ENCODE measurements at regions not wholly inside any gene's neighbourhood (a gene's known extent, or its start where the extent isn't known, plus 50 kb on each side); places are given as distances from the start of the nearest gene placed in this dataset.
"Not testable (repeated sequence)": the region's sequence is repeated elsewhere in the genome, so short reads cannot be mapped to it uniquely, and the experiment has no call there.

DNA sequence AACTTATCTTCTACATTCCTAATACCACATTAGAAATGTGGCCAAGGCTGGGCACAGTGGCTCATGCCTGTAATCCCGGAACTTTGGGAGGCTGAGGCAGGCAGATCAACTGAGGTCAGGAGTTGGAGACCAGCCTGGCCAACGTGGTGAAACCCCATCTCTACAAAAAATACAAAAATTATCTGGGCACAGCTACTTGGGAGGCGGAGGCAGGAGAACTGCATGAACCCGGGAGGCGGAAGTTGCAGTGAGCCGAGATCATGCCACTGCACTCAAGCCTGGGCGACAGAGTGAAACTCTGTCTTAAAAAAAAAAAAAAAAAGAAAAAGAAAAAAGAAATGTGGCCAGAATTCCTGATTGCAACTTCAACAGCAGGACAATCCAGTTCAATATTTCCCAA, 196.6 kb upstream of the RASGEF1B start:
- DNase-seq (ENCODE audit: low spot score); H3K27ac Mint-ChIP-seq; H3K36me3 Mint-ChIP-seq (ENCODE audit: low read depth); H3K27me3 Mint-ChIP-seq (ENCODE audit: low read depth); H3K4me3 Mint-ChIP-seq (ENCODE audit: low read depth); intact Hi-C loops (cut with micrococcal nuclease); H3K9me3 Mint-ChIP-seq: not testable (repeated sequence)
- H3K4me1 Mint-ChIP-seq (ENCODE audit: low read depth), result peaks cover 11% of the 10 kb centered on the region

DNA sequence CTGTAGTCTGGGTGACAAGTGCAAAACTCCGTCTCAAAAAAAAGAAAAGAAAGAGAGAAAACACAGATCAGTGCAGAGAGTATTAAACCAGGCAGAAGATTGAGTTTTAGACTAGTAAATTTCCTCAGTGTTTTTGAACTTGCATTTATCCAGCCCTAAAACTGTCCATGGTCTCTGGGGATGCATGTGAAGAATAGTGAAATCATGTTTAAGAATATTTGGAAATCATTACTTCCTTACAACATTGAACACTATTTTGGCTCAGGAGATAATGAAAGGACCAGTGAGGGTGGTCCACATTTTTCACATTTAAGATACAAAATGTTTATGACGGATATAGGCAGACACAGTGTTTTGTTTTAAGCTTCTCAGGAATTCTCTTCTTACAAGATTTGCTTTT, 195.8 kb upstream of the RASGEF1B start:
- peaks cover 11% of the 10 kb centered on the region for H3K4me1 Mint-ChIP-seq (ENCODE audit: low read depth)

DNA sequence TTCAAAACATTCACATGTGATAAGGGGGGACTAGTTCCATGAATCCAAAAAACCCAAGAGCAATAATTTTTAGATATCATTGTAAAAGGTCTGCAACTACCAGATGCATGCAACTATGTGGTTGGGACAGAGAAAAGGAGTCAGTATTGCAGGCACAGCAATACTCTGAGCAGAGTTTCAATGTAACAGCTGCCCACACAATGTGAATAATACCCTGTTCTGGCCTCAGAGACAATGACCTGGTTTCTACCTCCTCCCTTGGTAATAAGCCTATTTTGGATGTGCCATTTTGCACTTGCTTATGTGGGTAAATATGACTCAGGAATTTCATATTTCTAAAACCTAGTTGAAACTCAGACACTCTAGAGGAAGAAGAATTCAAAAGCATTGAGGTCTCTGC, 194.8 kb upstream of the RASGEF1B start:
- Mint-ChIP-seq H3K4me3 (ENCODE audit: low read depth) (no peak overlapping the region), H3K36me3 (ENCODE audit: low read depth) (no peaks in the 10 kb centered on the region), H3K27me3 (ENCODE audit: low read depth) (peaks cover 3% of the 10 kb centered on the region), H3K9me3 (no peaks in the 10 kb centered on the region), H3K4me1 (ENCODE audit: low read depth) (peaks cover 11% of the 10 kb centered on the region), H3K27ac (no peak overlapping the region)
- DNase-seq (ENCODE audit: low spot score), result no peak
- intact Hi-C loops (cut with micrococcal nuclease), result loop anchor here (2.0 kb wide), 1 partner anchor 16 kb away; no protein-coding TSS in a partner anchor

More for the DNA sequence above, 195.8 kb upstream of the RASGEF1B start:
- no peaks in the 10 kb centered on the region for H3K9me3 Mint-ChIP-seq
- H3K27ac Mint-ChIP-seq, result no peak overlapping the region
- no peaks in the 10 kb centered on the region for H3K36me3 Mint-ChIP-seq (ENCODE audit: low read depth)
- no peak overlapping the region for H3K4me3 Mint-ChIP-seq (ENCODE audit: low read depth)
- H3K27me3 Mint-ChIP-seq (ENCODE audit: low read depth), result peaks cover 3% of the 10 kb centered on the region
- intact Hi-C loops (cut with micrococcal nuclease), result loop anchor here (2.0 kb wide), 1 partner anchor 17 kb away; no protein-coding TSS in a partner anchor
- no peak for DNase-seq (ENCODE audit: low spot score)

DNA sequence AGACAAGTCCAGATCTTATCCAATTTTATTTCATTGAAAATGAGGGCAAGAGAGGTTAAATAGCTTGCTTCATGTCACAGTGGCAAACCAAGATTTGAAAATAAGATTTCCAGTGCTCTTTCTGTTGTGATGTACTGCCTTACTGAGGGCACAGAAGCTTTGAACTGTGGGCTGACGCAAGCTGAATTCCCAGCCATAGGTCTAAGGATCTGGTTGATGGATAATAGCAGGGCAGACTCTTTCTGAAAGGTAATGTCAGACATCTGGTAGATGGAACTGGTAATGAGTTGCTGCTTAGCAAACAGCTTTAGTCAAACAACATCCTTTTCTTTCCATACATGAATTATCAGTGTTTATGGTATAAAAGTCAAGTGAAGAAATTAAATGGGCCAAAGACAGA, 193.9 kb upstream of the RASGEF1B start:
- Mint-ChIP-seq H3K4me3 (ENCODE audit: low read depth) (no peak overlapping the region), H3K27ac (no peak overlapping the region), H3K27me3 (ENCODE audit: low read depth) (peaks cover 3% of the 10 kb centered on the region), H3K4me1 (ENCODE audit: low read depth) (peaks cover 11% of the 10 kb centered on the region), H3K9me3 (no peaks in the 10 kb centered on the region), H3K36me3 (ENCODE audit: low read depth) (no peaks in the 10 kb centered on the region)
- DNase-seq (ENCODE audit: low spot score), result no peak
- intact Hi-C loops (cut with micrococcal nuclease), result loop anchor here (2.0 kb wide), 1 partner anchor 15 kb away; no protein-coding TSS in a partner anchor

DNA sequence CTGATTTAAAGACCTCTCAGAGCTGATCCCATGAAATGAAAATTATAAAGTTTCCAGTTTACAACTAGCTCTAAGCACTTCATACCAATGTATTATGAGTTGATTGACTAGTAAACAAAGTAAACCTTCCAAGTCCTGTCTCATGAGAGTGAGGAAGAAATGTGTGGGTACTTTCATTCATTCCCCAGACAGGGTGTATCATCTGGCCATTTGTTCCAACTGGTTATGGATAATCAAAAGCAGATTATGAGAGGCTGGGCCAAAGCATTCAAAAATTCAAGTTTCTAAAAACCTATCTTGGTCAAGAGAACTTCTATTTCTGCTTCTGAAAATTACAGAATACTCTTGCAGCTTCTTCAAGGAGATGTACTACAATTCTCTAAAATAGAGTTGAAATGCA, 193.3 kb upstream of the RASGEF1B start:
- no peak for DNase-seq (ENCODE audit: low spot score)
- Mint-ChIP-seq H3K4me3 (ENCODE audit: low read depth) (no peak overlapping the region), H3K9me3 (peaks cover 2% of the 10 kb centered on the region), H3K27me3 (ENCODE audit: low read depth) (peaks cover 3% of the 10 kb centered on the region), H3K4me1 (ENCODE audit: low read depth) (peaks cover 11% of the 10 kb centered on the region), H3K27ac (no peak overlapping the region), H3K36me3 (ENCODE audit: low read depth) (no peaks in the 10 kb centered on the region)
- intact Hi-C loops (cut with micrococcal nuclease), result no loop called here

DNA sequence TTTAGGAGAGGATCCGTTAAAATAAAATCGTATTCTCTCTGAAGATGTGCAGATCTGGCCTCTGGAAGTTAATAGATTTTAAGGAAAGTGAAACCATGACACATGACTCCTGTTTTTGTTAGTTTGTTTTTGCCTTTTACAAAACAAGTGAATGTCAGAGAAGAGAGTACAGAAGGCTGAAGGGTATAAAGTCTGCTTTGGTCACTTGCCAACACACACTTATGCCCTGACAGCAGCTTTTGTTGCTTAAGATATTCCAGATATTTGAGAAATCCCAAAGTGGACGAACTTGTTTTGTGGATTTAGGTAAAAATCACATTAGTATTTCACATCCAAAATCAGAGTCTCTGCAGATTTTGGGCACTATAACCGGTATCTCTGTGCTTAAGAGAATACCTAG, 192.4 kb upstream of the RASGEF1B start:
- H3K36me3 Mint-ChIP-seq (ENCODE audit: low read depth), result no peaks in the 10 kb centered on the region
- no peak overlapping the region for H3K27ac Mint-ChIP-seq
- peaks cover 6% of the 10 kb centered on the region for H3K9me3 Mint-ChIP-seq
- intact Hi-C loops (cut with micrococcal nuclease), result no loop called here
- H3K4me3 Mint-ChIP-seq (ENCODE audit: low read depth), result no peak overlapping the region
- no peak for DNase-seq (ENCODE audit: low spot score)
- peaks cover 11% of the 10 kb centered on the region for H3K4me1 Mint-ChIP-seq (ENCODE audit: low read depth)
- H3K27me3 Mint-ChIP-seq (ENCODE audit: low read depth), result peaks cover 3% of the 10 kb centered on the region

DNA sequence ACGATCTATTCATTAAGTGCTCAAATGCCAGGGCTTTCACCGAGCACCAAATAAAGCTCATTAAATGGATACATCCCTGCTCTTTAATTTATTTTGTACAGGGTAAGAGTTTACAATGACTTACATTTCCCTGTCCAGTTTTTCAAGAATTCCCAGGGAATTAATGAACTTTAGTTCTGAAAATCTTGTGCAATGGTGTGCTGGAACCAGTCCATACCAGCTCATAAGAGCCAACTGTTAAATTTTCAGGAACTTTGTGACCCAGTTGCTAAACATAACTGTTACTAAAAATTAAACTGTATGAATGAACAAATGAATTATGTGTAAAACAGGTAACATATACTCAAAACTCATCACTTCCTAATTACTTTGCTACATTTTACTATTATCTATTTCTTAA, 191.7 kb upstream of the RASGEF1B start:
- no peak overlapping the region for H3K4me3 Mint-ChIP-seq (ENCODE audit: low read depth)
- peaks cover 3% of the 10 kb centered on the region for H3K27me3 Mint-ChIP-seq (ENCODE audit: low read depth)
- intact Hi-C loops (cut with micrococcal nuclease), result no loop called here
- H3K36me3 Mint-ChIP-seq (ENCODE audit: low read depth), result no peaks in the 10 kb centered on the region
- H3K9me3 Mint-ChIP-seq, result peaks cover 11% of the 10 kb centered on the region
- no peak for DNase-seq (ENCODE audit: low spot score)
- H3K27ac Mint-ChIP-seq, result no peak overlapping the region
- peaks cover 11% of the 10 kb centered on the region for H3K4me1 Mint-ChIP-seq (ENCODE audit: low read depth)

DNA sequence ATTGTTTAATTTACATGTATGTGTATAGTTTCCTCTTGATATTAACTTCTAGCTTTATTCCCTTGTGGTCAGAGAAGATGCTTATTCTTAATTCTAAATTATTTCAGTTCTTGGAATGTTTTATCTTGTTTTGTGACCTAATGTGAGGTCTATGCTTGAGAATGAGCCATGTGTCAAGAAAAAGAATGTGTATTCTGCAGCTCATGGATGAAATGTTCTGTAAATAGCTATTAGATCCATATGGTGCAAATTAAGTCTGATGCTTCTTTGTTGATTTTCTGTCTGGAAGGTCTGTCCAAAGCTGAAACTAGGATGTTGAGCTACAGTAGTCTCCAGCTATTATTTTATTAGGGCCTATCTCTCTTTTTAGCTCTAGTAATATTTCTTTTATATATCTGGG, 187.3 kb upstream of the RASGEF1B start:
- Mint-ChIP-seq H3K36me3 (ENCODE audit: low read depth) (no peaks in the 10 kb centered on the region), H3K4me3 (ENCODE audit: low read depth) (no peak overlapping the region), H3K27ac (no peak overlapping the region), H3K27me3 (ENCODE audit: low read depth) (peaks cover 3% of the 10 kb centered on the region), H3K4me1 (ENCODE audit: low read depth) (no peaks in the 10 kb centered on the region), H3K9me3 (peaks cover 11% of the 10 kb centered on the region)
- DNase-seq (ENCODE audit: low spot score), result no peak
- intact Hi-C loops (cut with micrococcal nuclease), result no loop called here

DNA sequence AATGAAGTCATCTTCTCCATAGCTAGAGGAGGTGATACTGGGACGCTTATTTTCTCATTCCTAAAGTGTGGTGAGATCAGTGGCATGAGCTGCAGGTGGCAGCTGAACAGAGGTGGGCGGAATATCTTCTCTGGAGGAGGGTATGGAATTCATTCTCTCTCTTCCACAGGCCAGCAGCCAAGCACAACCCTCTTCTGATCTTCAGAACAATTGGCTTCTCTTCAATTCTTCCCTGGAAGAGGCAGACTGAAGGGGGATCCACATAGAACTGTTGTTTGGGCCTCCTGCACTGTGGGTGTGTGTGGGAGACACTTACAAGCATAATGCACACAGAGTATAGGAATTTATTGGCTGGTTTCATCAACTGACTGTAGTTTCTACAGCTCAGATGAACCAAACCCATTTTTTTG, 180.4 kb upstream of the RASGEF1B start:
- H3K9me3 Mint-ChIP-seq, result no peaks in the 10 kb centered on the region
- H3K4me3 Mint-ChIP-seq (ENCODE audit: low read depth), result no peak overlapping the region
- intact Hi-C loops (cut with micrococcal nuclease), result loop anchor here (5.0 kb wide), 1 partner anchor 160 kb away; no protein-coding TSS in a partner anchor
- no peaks in the 10 kb centered on the region for H3K27me3 Mint-ChIP-seq (ENCODE audit: low read depth)
- DNase-seq (ENCODE audit: low spot score), result no peak
- peak overlapping the region; percentile 36 for H3K27ac Mint-ChIP-seq
- no peaks in the 10 kb centered on the region for H3K36me3 Mint-ChIP-seq (ENCODE audit: low read depth)
- peaks cover 46% of the 10 kb centered on the region for H3K4me1 Mint-ChIP-seq (ENCODE audit: low read depth)

DNA sequence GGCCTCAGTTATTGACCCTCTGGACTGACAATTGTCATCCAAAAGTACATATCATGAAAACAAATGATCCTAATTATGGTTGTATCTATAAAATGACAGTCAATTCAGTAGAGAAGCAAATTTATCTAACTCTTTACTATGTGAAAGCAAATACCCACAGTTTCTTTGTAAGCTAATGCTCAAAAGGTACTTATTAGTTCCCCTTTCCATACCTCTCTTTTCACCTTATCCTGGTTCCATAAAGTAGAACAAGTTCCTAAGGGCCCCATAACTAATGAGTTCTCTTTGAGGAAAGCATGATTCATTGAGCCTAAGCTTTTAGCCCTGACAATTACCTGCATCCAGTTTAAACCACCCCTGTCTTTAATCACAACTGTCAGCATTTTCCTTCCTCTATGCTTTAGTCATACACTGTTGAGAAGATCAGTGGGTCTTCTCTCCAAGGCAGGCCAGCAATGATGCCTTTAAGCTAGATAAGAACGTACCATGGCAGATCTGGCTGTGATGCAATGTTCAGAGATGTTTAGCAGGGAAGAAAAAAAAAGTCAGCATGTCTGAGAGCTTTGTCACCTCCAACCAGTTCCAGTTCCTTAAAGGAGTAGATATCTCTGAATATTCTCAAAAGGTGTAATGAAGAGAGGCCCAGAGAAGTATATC, 179.7 kb upstream of the RASGEF1B start:
- Mint-ChIP-seq H3K27me3 (ENCODE audit: low read depth) (no peaks in the 10 kb centered on the region), H3K4me1 (ENCODE audit: low read depth) (peaks cover 46% of the 10 kb centered on the region), H3K4me3 (ENCODE audit: low read depth) (no peak overlapping the region), H3K36me3 (ENCODE audit: low read depth) (no peaks in the 10 kb centered on the region), H3K27ac (peak overlapping the region; percentile 30), H3K9me3 (no peaks in the 10 kb centered on the region)
- DNase-seq (ENCODE audit: low spot score), result no peak
- intact Hi-C loops (cut with micrococcal nuclease), result loop anchor here (2.0 to 5.0 kb wide), 2 partner anchors 15 to 159 kb away; no protein-coding TSS in a partner anchor

DNA sequence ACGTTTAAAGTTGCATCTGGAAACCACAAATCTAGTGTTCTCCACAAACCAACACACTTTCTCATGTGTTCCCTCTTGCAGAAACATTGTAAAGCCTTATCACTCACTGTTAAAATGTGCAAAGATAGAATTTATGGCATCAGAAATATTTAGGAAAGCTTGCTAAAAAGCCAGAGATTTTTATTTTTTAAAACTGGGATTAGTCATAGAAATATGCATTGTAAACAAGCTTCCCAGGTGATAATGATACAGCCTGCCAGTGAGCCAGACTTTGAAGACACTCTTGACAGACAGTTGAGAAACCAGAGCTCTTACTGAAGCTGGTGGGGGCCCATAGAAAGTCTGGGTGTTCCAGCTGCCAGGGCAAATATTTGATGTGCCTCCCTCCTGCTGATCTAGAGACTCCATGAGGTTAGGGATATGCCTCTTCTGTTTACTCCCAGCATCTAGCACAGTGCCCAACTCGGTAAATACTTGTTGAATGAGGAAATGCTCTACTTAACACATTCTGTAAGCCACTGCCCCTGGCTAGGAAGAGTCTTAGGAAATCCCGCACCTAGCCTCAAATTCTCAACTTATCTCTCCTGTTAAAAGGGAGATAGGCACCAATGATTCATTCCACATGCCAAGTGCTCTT, 179.0 kb upstream of the RASGEF1B start:
- DNase-seq (ENCODE audit: low spot score), result no peak
- no peaks in the 10 kb centered on the region for H3K27me3 Mint-ChIP-seq (ENCODE audit: low read depth)
- no peak overlapping the region for H3K4me3 Mint-ChIP-seq (ENCODE audit: low read depth)
- no peaks in the 10 kb centered on the region for H3K9me3 Mint-ChIP-seq
- H3K27ac Mint-ChIP-seq, result no peak overlapping the region
- intact Hi-C loops (cut with micrococcal nuclease), result loop anchor here (2.0 to 5.0 kb wide), 2 partner anchors 16 to 158 kb away; no protein-coding TSS in a partner anchor
- H3K4me1 Mint-ChIP-seq (ENCODE audit: low read depth), result peaks cover 46% of the 10 kb centered on the region
- H3K36me3 Mint-ChIP-seq (ENCODE audit: low read depth), result no peaks in the 10 kb centered on the region

DNA sequence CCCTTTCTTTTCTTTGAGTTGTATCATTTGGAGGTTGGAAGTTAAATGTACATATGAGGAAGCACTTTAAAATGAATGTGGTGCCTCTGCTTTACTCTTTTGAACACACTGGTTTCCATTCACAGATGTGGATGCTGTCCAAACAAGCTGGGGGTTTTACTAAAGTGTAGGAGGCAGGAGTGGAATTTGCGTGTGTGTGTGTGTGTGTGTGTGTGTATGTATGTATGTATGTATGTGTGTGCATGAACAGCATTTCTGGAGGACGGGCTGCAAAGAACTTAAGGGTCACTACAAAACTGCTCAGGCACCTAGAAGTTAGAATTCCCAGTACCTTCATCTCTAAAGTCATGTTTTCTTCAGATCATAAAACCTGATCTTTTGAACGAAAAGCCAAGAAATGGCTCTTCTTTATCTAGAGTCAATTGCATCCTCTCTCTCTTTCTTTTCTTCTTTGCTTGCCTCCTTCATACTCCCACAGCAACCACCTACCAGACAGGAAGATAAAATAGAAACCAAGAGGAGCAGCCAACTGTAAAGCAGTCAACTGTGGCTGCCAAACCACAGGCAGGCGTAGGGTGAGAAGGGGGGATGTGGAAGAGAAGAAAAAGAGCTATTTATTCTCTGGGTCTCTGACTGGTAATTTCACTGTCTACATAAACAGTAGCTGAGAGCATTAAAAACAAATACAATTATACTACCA, 177.0 kb upstream of the RASGEF1B start:
- Mint-ChIP-seq H3K4me1 (ENCODE audit: low read depth) (peaks cover 46% of the 10 kb centered on the region), H3K9me3 (peaks cover 5% of the 10 kb centered on the region), H3K36me3 (ENCODE audit: low read depth) (no peaks in the 10 kb centered on the region), H3K4me3 (ENCODE audit: low read depth) (peak overlapping the region; percentile 27), H3K27ac (peak overlapping the region; percentile 1), H3K27me3 (ENCODE audit: low read depth) (no peaks in the 10 kb centered on the region)
- intact Hi-C loops (cut with micrococcal nuclease), result loop anchor here (5.0 kb wide), 2 partner anchors 79 to 176 kb away; partner anchors contain the start of gene RASGEF1B
- DNase-seq (ENCODE audit: low spot score), result peak; percentile 22

DNA sequence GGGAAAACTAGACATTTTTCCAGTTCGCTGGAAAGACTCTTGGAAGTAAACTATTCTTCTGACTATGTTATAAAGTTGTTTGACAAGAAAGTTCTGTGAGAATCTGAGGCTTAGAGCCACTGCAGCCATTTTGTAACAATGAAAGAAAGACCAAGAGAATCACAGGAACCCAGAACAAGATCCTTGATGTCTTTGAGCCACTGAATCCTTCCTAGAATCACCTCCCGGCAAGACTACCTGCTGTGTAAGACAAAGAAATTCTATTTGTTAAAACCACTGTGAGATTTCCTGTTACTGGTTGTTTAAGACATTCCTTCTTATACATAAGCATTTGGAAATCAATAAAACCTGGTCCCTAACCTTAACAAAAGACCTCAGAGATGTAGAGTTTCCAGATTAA, 175.7 kb upstream of the RASGEF1B start:
- Mint-ChIP-seq H3K27me3 (ENCODE audit: low read depth) (no peaks in the 10 kb centered on the region), H3K9me3 (peaks cover 5% of the 10 kb centered on the region)

More for the DNA sequence above, 175.7 kb upstream of the RASGEF1B start:
- intact Hi-C loops (cut with micrococcal nuclease), result loop anchor here (5.0 kb wide), 2 partner anchors 80 to 175 kb away; partner anchors contain the start of gene RASGEF1B
- no peak overlapping the region for H3K4me3 Mint-ChIP-seq (ENCODE audit: low read depth)
- H3K4me1 Mint-ChIP-seq (ENCODE audit: low read depth), result peaks cover 40% of the 10 kb centered on the region
- DNase-seq (ENCODE audit: low spot score), result no peak
- no peaks in the 10 kb centered on the region for H3K36me3 Mint-ChIP-seq (ENCODE audit: low read depth)
- H3K27ac Mint-ChIP-seq, result no peak overlapping the region

Measured in activated T-helper 2 cell treated with anti-CD3 and anti-CD28 coated beads, Interferon-gamma antibody, Interleukin-2, Interleukin-4, amounts not matched to agents 10 μg/mL and 5 μg/mL and 100 μg/mL, durations not matched to agents 14 hours and 24 hours and 36 hours (primary cell).